HS-27A (cell line): ENCODE measurements at regions not wholly inside any gene's neighbourhood (a gene's known extent, or its start where the extent isn't known, plus 50 kb on each side); places are given as distances from the start of the nearest gene placed in this dataset.

Source experiments
- DNase-seq: peaks from one replicate; pipeline ENCODE4 v3.0.0-alpha.2; 2012; ENCODE audit warnings: low read depth, missing footprints

DNA sequence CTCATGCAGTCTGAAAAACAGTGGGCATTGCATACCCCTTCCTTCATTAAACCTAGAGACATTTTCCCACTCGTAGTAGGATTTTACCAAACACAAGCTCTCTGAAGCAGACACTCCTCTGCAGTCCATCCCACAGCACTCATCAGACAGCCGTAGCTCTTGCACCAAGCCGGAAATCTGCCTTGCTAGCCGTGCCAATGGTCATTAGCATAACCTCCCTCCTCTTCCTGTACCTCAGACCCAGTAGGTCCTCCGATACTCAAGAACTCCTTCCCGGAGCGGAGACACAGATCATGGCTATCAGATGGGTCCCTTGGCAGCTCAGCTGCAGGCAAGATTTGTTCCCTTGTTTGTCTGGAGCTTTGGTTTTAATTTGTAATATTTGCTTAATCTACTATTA is 483.1 kb upstream of the PSMD7 start:
- DNase-seq: no peak

DNA sequence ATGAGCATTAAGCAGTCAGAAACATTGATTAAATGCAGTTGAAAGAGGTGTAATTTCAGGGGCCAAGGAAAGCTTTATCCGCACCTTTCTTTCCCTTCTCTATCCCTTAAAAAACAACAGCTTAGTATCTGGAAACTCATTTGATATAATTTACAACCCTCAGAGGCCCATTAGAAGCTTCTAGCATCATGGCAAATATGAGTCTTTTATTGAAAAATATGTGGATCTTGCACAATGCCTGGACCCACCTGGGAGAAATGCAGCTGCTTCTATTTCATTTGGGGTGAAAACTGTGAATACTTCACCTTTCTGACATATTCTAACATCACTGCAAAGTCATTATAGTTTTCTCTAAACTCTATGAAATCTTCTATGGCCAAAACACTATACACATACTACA is 492.2 kb upstream of the PSMD7 start:
- no peak for DNase-seq

DNA sequence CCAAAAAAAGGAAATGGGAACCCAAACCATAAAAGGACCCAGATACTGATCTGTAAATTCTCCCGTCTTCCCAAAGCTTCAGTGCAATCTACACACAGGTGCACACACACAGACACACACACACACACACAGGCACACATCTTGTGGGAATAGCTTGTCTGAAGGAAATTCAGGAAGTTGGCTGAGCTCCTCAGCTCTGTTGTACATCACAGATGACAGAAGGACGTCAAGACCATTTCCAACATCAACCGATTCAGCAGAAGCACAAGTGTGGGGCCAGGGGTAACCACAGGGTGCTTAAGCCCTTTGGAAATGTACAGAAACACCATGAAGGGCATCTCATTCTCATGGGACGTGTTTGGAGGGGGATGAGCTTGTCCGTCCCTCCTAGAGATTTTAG is 498.1 kb upstream of the PSMD7 start:
- no peak for DNase-seq

DNA sequence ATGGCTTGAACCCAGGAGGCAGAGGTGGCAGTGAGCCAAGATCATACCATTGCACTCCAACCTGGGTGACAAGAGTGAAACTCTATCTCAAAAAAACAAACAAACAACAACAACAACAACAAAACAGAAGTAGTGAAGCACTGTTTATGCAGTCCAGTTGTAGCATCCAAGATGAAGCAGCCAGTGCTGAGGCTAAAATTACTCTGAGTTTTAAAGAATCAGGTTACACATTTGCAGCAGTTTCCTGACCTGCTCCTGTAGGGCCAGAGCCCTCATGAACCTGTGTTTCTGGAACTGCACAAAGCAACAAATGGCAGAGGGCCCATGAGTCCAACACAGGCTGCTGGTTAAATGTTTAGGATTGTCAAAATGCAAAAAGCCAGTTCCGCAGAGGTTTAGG is 499.5 kb upstream of the PSMD7 start:
- no peak for DNase-seq

DNA sequence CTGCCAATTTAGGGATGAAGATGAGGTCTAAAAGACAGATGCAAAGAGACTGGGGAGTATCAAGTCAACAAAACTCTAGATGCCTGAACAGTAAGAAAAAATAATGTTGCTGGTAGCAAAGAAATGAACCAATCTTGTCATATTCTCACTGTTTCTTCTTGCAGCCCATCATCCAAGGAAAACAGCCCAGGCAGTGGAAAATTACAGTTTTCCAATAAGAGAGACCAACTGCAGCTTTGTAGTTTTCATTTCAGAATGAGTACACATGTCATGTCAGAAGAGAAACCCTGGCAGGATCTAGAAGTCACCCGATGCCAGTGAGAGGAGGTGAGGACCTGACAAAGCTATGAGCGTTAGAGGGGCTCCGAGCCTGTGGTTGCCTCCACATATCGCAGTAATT is 500.4 kb upstream of the PSMD7 start:
- DNase-seq: no peak

DNA sequence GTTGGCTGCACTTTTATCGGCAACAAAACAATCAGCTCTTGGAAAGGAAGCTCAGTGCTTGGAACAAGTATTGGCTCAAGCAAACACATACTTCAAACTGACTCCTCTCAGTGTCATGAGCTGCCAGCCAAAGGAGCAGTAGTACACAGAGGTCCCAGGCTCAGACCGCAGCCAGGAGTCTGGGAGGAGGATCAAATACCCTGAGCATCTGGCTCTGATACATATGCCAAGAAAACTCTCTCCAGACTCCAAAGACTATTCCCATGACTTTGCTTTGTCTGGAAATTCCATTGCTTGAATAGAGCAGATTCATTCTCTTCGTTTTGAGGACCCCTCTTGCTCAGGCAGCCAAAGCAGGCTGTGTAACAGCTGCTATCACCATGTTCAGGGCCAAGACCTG is 501.6 kb upstream of the PSMD7 start:
- no peak for DNase-seq

DNA sequence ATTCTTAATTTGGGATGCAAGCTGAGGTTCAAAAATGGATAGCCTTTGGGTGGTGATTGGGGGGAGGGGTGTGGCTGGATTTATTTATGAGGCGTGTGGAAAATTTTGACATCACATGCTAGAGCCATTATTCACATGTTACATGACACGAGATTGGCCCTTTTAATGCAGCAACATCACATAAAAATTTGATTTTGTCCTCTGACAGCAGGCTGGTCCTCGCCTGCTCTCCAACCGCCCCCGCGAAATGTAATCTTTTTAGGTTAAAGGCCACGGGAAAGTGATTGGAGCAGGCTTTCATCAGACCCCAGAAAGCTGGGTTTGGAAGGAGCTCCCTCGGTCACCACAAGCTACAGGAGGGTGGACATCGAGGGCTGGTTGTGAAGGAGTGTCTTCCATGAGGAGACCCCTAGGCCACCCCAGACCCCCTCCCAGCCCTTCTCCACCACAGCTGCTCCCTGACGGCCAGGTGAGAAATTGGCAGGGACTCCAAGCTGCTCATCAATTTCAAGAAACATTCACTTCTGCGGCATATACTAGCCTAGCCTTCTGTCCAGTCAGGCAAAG is 502.7 kb upstream of the PSMD7 start:
- DNase-seq: no peak

DNA sequence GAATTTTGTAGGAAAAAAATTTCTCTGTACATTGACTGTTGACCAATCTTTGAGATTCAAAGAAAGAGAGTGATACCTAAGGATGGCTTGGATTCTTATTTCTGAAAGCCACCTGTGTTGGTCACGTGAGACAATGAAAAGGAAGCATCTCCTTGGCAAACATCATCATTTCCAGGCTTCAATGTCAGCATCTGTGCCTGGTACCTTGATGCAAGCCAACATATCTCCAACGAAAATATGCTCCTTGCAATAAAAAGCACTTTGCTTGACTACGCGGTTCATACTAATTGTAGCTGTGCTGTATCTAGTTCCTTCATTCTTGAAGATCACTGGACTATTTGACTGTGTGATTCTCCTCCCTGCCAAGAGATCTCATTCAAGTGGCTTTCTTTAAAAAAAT is 503.4 kb upstream of the PSMD7 start:
- no peak for DNase-seq

DNA sequence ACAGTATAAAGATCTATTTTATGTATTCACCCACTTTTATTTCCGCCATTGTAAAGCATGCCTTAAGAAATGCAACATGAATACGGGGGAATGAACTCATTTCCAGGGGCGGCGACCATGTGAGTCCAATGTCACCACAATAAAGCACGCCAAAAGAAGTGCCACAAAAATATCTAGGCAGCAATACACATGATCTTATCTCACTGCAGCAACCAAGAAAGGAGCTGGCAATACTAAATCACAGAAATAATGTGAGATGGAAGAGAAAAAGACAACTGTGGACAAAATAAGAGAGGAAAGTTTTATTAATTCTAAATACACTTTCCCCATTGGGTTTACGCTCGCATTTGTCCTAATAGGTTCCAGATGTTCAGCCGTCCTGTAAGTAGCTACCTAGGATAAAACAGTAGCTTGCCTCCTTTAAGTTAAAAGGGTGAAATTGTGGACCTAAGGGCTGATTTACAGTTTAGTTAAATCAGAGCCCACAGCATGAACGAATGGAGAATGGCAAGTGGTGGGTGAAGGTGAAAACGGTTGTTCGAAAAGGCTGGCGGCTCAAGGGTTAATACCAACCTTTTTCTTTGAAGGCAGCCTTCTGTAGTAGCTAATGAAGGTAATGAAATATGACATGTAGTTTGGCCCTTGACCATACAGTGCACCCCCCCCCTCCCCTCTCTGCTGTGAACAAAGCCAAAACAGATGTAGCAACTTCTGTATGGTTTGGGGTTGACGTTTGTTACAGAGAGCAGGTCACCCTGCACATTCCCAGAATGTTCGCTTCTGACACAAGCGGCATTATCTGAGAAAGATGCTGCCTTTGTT is 504.2 kb upstream of the PSMD7 start:
- DNase-seq: no peak

DNA sequence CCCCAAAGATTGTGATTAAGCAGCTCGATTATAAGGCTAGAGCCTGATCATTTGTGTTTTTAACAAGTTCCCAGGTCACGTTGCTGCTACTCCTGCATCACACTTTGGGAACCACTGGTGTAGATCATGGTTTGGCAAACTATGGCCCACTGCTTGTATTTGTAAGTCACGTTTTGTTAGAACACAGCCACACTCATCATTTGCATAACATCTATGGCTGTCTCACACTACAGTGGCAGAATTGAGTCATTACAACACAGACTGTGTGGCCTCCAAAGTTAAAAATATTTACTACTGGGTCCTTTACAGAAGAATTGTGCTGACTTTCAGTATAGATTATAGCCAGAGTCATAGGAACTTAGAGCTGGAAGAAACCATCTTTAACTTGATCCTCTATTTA is 515.3 kb upstream of the PSMD7 start:
- no peak for DNase-seq

DNA sequence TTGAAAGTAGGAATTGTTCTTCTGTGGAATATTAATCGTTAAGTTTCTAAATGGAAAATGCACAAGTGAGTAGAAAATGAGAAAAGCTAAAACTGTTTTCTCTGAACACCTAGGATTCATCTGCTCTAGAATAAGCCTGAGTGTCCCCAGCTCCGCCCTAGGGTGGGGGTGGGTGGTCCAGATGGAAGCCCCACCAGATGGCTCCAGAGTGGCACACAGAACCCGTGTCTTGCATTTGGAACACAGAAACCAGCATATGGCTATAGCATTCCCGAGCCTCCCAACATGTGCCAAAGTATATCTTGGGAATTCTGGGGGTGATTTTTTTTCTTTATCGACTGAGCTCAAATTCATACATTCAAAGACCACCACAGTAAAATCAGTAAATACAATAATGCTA is 517.7 kb upstream of the PSMD7 start:
- no peak for DNase-seq

DNA sequence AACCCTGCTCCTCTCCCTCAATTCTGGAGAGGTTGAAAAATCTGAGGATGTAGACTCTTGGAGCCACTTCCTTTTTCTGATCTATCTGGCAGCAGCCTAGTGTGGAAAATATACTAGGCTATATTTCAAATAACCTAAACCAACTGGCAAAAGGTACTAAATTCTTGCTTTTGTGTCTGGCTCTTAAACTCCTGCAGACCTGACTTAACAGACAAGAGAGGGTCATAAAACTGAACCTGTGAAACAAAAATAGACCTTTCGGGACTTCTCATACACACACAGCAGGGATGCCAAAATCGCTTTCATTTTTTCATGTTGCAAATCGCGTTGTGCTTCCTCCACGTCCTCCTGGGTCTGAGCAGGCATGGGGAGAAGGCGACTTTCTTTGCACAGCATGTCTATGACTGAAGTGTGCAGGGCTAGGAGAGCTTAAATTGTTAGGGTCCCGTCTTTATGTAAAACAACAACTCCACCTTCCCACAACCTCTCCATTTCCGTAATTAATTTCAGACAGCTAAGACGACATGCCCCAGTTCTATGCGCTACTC is 520.7 kb upstream of the PSMD7 start:
- DNase-seq: no peak

DNA sequence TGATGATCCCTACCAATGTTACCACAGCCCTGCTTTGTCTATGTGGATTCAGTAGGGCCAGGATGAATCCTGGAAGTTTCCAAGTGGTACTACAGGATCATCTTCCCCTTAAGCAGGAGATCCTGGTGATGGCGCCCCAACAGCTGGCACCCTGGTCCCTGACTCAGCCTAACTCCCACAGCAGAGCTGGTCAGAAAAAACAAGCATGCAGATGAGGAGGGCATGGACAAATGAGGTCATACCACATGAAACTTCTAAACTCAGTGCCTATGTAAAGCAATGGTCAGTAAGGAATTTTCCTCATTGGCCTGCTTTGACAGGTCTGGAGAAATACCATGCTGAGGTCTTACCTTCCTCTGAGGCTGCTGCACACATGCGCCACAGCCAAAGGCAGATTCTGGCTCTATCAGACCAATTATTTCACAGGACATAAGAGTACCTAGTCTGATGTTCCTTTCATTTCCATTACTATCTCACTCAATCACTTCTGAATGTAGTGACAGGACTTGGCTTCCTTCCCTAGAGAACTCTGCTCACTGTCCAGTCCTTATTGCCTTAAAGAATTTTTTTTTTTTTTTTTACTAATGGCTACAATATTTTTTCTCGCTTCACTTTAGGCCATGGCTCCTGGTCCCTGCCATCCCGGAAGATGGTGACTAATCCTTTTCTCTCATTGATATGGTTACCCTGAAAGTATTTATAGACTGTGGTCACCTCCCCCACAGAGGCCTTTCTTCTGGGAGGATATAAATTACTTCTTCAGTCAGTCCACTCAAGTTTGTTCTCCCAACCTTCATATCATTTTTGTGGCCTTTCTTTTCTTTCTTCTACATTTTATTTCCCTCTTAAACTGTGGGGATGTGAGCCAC is 525.2 kb upstream of the PSMD7 start:
- DNase-seq: no peak

DNA sequence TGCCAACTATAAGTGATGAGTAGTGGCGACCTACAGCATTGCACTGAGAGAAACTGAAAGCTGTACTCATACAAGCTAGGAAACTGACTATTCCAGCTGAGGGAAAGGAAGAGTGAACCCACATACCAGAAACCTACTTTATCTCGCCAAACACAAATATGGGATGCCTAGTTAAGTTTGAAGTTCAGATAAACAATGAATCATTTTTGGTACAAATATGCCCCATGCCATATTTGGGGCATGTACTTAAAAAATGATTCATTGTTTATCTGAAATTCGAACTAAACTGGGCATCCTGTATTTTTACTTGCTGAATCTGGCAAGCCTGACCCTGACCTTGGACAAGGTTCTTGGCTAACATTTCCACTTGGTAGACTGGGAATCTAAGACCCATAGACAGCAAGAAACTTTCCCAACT is 527.8 kb upstream of the PSMD7 start:
- peak; percentile 29 for DNase-seq

DNA sequence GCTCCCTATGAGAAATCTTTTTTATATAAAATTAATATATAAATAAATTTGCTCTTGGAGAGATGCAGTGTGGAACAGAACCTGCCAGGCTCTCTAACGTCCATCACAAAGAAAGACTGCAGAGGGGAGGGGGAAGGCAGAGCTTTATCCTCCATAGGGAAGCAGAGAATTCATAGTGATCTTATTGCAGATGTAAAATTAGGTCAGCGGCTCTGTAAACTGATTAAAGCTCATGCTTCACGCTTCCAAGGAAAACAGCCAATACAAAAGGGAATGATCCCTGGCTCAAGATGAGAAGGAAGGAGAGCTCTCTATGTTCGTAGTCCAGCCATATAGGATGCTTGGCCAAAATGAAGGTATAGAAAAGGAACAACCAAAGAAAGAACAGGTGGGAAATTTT is 532.3 kb upstream of the PSMD7 start:
- DNase-seq: no peak

DNA sequence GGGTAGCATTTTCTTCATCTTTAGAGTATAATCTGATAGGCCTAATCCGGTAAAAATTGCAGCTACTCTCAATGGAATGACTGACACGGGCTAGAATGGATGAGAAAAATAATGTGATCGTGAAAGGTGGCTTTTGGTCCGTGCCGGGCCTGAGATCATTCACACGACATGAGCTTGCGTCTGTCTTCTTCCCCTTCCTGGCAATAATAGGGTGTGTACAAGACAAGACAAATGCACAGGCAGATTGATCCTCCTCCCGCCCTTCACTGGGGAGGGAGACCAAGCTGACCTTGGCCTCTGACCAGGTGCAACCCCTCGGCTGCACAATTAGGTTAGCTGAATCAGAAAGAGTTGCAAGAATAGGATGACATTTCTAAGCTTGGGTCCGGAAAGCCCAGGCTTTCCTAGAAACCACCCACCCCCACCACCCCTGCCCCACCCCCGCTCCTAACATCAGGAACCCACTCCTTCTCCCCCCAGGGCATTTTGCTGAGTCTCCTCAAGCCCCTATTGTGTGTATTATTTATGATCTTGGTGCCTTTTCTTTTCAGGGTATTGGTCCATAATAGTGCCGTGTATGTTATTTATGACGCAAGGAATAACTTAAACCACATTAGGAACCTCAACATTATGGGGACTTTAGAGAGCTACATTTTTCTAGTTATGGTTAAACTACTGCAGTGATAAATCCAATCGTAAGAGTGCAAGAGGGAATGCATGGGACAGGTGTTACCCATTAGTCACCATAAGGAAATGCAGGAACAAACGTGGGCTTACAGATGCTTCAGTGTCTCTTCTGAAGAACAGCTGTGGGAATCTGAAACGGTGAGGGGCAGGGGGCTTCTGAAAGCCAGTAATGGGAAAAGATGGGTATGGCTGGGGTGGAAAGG is 540.1 kb upstream of the PSMD7 start:
- DNase-seq: no peak

DNA sequence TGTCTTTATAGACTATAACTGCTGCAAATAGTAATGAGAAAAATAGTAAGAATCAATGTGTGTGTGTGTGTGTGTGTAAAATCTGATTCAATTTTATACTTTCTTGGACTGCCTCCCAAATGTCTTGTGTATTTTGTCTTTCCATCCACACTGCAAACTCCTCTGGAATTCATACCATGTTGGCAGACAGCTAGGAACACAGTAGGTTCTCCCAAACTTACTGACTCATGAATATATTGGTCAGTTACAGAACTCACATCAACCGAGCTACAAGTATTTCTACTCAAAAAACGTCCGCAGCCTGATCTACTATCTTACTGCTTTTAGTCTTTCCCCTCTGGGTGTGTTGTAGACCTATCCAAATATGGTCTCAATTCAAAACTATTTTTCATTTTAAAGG is 542.7 kb upstream of the PSMD7 start:
- DNase-seq: no peak

DNA sequence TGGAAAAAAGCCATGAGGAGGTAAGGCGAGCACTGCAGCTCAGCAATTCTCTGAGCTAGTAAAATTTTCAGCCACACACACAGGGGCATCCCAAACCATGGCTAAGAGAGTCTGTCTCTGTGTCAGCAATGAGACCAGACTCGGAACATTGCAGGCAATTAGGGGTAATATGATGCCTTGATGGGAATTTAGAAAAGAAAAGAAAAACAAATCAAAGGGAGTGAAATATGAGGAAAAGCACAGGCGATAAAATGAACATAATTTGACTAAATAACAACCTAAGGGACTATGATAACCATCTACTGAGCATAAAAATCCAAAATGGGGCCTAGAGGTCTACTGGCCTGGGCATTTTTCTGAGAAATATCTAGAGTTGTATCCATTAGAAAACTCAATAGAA is 546.0 kb upstream of the PSMD7 start:
- no peak for DNase-seq

DNA sequence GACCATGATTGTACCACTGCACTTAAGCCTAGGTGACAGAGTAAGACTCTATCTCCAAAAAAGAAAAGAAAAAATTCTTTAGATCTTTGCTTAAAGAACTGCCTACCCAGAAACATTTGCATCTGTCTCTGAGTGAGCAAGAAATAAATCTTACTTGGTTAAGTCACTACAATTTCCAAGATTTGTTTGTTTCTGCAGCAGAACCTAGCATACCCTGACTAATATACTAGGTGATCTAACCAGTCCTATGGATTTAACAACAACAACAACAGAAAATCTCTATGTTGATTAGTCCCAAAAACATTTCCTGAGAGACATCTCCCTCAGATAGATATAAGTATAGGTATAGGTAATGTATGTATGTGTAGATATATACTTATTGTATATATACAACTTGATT is 549.3 kb upstream of the PSMD7 start:
- DNase-seq: no peak

DNA sequence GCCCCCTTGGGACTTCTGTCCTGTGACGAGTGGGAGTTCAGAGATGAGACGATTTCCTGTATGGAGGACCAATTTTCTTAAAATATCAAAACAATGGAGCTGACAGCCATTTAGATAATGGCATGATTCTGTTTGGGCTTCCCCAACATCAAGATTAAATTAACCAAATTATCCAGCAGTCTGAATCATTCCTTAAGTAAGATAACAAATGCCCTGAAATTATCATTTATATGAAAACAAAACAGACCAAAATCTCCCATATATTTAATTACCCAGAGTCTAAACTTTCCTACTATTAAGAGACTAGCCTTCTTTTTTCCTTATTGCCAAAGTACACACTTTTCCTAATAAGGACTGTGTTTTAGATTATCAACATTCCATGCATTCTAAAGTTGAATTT is 550.1 kb upstream of the PSMD7 start:
- DNase-seq: no peak

DNA sequence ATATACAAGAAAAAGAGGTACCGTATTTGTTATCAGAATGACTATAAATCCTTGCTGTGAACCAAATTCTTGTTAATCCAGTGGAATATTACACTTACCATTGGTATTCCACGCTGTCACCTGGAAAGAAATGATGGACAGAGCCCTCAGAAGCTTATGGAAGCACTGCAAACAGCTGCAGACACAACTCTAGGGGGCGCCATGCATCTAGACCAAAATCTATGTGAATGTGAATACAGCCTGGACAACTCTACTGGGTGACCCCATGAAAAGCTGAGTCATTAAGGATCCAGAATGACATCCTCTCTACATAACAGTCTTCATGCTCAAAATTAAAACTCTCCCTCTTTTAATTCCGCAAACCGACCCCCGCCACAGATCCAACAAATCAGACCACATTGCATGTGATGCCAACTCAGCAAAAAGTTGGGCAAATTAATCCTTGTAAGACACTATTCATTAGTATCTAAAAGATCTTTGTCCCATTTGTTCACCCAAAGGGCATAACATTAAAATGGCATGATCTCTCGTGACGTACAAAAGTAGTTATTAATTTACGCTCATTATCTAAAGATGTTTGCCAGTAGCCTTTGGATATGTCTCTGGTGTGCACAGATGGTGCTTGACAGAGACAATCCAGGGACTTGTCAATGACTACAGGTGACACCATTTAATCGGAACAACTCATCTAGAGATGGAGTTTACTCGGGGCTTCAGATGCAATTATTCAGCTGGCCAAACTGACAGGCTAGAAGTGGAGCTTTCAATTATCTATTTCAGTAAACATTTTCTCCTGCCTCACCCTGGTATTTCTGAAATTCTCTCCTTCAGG is 552.7 kb upstream of the PSMD7 start:
- DNase-seq: no peak
